Activated CD4-positive, alpha-beta T cell treated with anti-CD3 and anti-CD28 coated beads for 1 hour (primary cell): ENCODE measurements at regions not wholly inside any gene's neighbourhood (a gene's known extent, or its start where the extent isn't known, plus 50 kb on each side); places are given as distances from the start of the nearest gene placed in this dataset.

Experiments
- DNase-seq: peaks from one replicate; pipeline ENCODE4 v3.0.0-alpha.2; 2020

DNA sequence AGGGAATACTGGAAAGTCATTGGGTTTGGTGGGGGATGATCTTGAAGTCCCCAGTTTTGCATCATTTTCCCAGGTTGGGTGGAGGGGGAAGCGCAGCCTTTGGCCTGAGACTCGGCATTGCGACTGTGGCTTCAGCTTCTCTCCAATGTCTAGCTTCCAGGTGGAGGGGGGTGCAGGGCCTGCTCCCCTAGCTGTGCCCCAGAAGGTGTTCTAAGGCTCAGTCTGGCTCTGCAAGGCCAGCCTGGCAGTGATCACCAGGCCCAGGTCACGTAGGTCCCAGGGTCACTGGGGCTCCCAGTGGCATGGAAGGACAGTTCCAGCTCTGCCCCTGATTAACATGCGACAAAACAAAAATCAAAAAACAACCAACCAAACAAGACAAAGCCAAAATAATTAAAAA is 56.9 kb upstream of the HAAO start:
- DNase-seq: no peak

DNA sequence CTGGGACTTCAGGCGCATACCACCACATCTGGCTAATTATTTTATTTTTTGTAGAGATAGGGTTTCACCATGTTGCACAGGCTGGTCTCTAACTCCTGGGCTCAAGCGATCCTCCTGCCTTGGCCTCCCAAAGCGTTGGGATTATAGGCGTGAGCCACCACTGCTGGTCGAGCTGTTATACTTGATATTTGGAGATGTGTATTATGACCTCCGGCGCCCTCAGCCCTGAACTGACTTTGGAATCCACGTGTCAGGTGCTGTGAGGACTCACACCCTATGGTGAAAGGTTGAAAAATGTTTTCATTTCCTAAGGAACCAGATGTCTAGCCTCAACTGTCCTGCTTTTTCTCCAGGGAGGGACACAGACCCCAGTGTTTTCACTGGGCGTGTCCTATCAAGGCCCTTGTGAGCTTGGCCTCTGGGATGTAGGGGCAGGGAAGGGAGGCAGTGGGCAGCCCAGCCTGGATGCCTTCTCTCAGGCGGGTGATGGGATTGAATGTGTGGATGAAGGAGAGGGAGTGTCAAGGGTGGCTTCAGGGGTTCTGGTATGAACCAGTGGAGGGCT is 56.4 kb upstream of the HAAO start:
- DNase-seq: no peak

- no peak for DNase-seq
These were observed 55.9 kb upstream of the HAAO start for GRCh38 chr2:42848265-42848664.

DNA sequence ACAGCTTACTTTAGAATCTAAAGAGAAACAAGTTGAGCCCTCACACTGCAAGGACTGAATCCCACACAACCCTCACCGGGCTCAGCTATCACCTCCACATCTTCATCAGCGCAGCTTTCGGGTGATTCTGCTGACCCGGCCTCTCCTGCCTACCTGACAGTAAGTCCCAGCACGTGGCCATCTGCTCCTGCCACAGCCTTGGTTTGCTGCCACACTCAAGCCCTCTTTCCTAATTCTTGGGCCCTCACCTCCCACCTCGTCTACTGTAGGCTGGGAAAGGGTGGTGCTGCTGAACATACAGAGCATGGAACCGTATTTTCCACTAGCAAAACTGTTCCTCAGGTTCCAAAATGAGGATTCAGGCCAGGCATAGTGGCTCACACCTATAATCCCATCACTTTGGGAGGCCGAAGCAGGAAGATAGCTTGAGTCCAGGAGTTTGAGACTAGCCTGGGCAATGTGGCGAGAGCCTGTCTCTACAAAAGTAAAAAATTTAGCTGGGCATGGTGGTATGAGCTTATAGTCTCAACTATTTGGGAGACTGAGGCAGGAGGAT is 55.3 kb upstream of the HAAO start:
- DNase-seq: no peak

DNA sequence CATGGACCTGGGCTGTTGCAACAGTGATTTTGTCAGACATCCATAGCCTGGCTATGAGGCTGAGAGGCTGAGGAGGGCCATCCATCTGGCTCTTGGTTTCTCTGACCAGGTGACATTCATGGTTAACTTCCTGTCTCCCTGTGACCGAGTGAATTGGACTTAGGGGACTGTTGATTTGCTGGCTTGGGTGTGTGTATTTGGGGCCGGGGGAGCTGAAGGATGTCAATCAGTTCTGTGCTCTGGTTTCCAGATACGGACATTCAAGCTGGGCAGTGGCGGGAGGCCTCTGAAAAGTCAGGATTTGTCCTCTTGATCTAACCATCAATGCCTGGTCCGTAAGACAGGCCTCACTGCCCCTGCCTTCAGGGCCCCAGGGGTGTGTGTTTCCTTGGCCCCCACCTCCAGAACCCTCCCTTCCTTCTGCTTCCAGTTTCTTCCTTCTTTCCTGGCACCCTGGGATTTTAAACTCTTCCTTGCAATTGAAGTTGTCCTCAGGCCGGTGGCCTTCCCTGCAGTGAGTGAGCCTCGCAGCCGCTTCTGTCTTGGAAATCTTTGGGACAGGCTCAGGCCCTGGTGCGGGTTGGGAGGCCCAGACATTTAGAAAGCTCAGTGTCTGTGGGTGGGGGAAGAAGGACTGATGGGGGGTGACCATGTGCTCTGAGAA is 54.7 kb upstream of the HAAO start:
- no peak for DNase-seq

- DNase-seq: no peak
These were observed 53.6 kb upstream of the HAAO start for GRCh38 chr2:42846026-42846425.

- DNase-seq: no peak
These were observed 52.8 kb upstream of the HAAO start for GRCh38 chr2:42844901-42845821.

DNA sequence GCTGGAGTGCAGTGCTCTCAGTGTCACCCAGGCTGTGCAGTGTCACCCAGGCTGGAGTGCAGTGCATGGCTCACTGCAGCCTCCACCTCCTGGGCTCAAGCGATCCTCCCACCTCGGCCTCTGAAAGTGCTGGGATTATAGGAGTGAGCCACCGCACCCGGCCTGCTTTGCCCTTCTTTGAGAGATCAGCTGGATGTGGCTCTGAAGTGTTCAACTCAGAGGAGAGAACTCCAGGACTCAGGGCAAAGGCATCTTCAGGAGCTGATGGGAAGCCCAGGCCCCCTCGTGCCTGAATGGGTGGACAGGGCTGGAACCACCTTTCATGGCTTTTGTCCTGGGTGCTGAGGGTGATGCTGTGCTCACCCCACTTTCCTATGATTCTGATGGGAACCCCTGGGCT is 52.0 kb upstream of the HAAO start:
- no peak for DNase-seq

- no peak for DNase-seq
These were observed 51.2 kb upstream of the HAAO start for GRCh38 chr2:42843611-42844010.

- no peak for DNase-seq
These were observed 50.7 kb upstream of the HAAO start for GRCh38 chr2:42843131-42843530.

GRCh38 chr2:42842466-42842865 is 50.1 kb upstream of the HAAO start:
- no peak for DNase-seq
